ENCODE measurements at regions not wholly inside any gene's neighbourhood (a gene's known extent, or its start where the extent isn't known, plus 50 kb on each side); places are given as distances from the start of the nearest gene placed in this dataset.

- no peak for TF ChIP-seq CTCF (IDR thresholded peaks at IDR 0.05; ENCODE audit: poor library complexity, severe bottlenecking)
- Histone ChIP-seq H3K9me3 (ENCODE audit: severe bottlenecking) (no peaks in the 10 kb centered on the region), H3K36me3 (ENCODE audit: low read depth) (no peaks in the 10 kb centered on the region), H3K4me3 (ENCODE audit: severe bottlenecking) (no peak overlapping the region), H3K4me1 (ENCODE audit: insufficient read depth, poor library complexity, severe bottlenecking) (peaks cover 17% of the 10 kb centered on the region), H3K27ac (ENCODE audit: poor library complexity, severe bottlenecking) (no peak overlapping the region), H3K27me3 (ENCODE audit: insufficient read depth, poor library complexity, severe bottlenecking) (no peaks in the 10 kb centered on the region)
- DNase-seq (ENCODE audit: low spot score) (no peak), ATAC-seq (ENCODE audit: low read depth) (no peak)
These were observed 195.1 kb downstream of the LPIN1 start for GRCh38 chr2:11941201-11942177.

- Histone ChIP-seq H3K4me1 (ENCODE audit: insufficient read depth, poor library complexity, severe bottlenecking) (peaks cover 17% of the 10 kb centered on the region), H3K4me3 (ENCODE audit: severe bottlenecking) (no peak overlapping the region), H3K9me3 (ENCODE audit: severe bottlenecking) (no peaks in the 10 kb centered on the region), H3K27me3 (ENCODE audit: insufficient read depth, poor library complexity, severe bottlenecking) (no peaks in the 10 kb centered on the region), H3K27ac (ENCODE audit: poor library complexity, severe bottlenecking) (no peak overlapping the region), H3K36me3 (ENCODE audit: low read depth) (no peaks in the 10 kb centered on the region)
- TF ChIP-seq CTCF (IDR thresholded peaks at IDR 0.05; ENCODE audit: poor library complexity, severe bottlenecking): no peak
- no peak for DNase-seq (ENCODE audit: low spot score)
- ATAC-seq (ENCODE audit: low read depth): no peak
These were observed 195.7 kb downstream of the LPIN1 start for GRCh38 chr2:11942178-11942569.

- H3K27me3 ChIP-seq (ENCODE audit: insufficient read depth, poor library complexity, severe bottlenecking): no peaks in the 10 kb centered on the region
- H3K9me3 ChIP-seq (ENCODE audit: severe bottlenecking): no peaks in the 10 kb centered on the region
- TF ChIP-seq CTCF (IDR thresholded peaks at IDR 0.05; ENCODE audit: poor library complexity, severe bottlenecking): no peak
- no peak overlapping the region for H3K4me3 ChIP-seq (ENCODE audit: severe bottlenecking)
- no peaks in the 10 kb centered on the region for H3K36me3 ChIP-seq (ENCODE audit: low read depth)
- no peak overlapping the region for H3K27ac ChIP-seq (ENCODE audit: poor library complexity, severe bottlenecking)
- no peak for ATAC-seq (ENCODE audit: low read depth)
- H3K4me1 ChIP-seq (ENCODE audit: insufficient read depth, poor library complexity, severe bottlenecking): no peaks in the 10 kb centered on the region
- DNase-seq (ENCODE audit: low spot score): no peak
These were observed 197.9 kb downstream of the LPIN1 start for GRCh38 chr2:11944311-11944710.

- TF ChIP-seq CTCF (IDR thresholded peaks at IDR 0.05; ENCODE audit: poor library complexity, severe bottlenecking): no peak
- H3K27me3 ChIP-seq (ENCODE audit: insufficient read depth, poor library complexity, severe bottlenecking): no peaks in the 10 kb centered on the region
- no peak for ATAC-seq (ENCODE audit: low read depth)
- H3K36me3 ChIP-seq (ENCODE audit: low read depth): no peaks in the 10 kb centered on the region
- H3K9me3 ChIP-seq (ENCODE audit: severe bottlenecking): no peaks in the 10 kb centered on the region
- H3K4me3 ChIP-seq (ENCODE audit: severe bottlenecking): no peak overlapping the region
- H3K4me1 ChIP-seq (ENCODE audit: insufficient read depth, poor library complexity, severe bottlenecking): peaks cover 3% of the 10 kb centered on the region
- no peak overlapping the region for H3K27ac ChIP-seq (ENCODE audit: poor library complexity, severe bottlenecking)
- DNase-seq (ENCODE audit: low spot score): no peak
These were observed 199.0 kb downstream of the LPIN1 start for GRCh38 chr2:11945139-11946126.
